ENCODE measurements at regions not wholly inside any gene's neighbourhood (a gene's known extent, or its start where the extent isn't known, plus 50 kb on each side); places are given as distances from the start of the nearest gene placed in this dataset.
"Not testable (repeated sequence)": the region's sequence is repeated elsewhere in the genome, so short reads cannot be mapped to it uniquely, and the experiment has no call there.

DNA sequence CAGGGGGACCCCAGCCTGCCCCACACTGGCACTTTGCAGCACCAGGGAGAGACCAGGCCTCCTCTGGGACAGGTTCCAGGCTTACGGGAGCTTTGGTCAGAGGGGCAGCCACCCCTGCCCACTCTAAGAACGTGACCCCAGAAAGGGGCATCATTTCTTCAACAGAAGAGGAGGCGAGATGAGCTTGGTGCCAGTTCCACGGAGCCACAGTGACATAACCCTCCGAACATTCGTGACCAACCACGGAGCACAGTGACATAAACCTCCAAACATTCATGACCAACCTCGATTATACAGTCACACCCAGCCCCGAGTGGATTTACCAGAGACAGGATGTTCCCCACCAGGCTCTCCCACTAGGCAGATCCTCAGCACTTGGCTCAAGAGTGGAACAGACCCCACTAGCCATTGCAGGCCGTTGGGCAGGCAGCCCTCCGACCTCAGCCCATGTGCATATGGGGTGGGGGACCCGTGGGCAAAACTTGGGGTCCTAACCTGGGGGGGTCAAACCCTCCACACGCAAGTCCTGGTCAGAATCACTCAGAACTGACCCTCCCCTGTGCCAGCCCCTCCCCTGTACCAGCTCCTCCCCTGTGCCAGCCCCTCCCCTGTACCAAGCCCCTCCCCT, 112.9 kb downstream of the METRNL start:
- TF ChIP-seq, protein P1, sequence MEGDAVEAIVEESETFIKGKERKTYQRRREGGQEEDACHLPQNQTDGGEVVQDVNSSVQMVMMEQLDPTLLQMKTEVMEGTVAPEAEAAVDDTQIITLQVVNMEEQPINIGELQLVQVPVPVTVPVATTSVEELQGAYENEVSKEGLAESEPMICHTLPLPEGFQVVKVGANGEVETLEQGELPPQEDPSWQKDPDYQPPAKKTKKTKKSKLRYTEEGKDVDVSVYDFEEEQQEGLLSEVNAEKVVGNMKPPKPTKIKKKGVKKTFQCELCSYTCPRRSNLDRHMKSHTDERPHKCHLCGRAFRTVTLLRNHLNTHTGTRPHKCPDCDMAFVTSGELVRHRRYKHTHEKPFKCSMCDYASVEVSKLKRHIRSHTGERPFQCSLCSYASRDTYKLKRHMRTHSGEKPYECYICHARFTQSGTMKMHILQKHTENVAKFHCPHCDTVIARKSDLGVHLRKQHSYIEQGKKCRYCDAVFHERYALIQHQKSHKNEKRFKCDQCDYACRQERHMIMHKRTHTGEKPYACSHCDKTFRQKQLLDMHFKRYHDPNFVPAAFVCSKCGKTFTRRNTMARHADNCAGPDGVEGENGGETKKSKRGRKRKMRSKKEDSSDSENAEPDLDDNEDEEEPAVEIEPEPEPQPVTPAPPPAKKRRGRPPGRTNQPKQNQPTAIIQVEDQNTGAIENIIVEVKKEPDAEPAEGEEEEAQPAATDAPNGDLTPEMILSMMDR (IDR thresholded peaks at IDR 0.05; ENCODE audit: control extremely low read depth, extremely low read depth, low read depth, missing control alignments): no peak
- ChIA-PET CTCF (interaction anchor here (1.1 kb wide), 1 partner anchor 53 kb away, joined by 3 read pairs; no protein-coding TSS in a partner anchor), POLR2A (no interaction called here)
- DNase-seq (ENCODE audit: extremely low spot score): no peak

DNA sequence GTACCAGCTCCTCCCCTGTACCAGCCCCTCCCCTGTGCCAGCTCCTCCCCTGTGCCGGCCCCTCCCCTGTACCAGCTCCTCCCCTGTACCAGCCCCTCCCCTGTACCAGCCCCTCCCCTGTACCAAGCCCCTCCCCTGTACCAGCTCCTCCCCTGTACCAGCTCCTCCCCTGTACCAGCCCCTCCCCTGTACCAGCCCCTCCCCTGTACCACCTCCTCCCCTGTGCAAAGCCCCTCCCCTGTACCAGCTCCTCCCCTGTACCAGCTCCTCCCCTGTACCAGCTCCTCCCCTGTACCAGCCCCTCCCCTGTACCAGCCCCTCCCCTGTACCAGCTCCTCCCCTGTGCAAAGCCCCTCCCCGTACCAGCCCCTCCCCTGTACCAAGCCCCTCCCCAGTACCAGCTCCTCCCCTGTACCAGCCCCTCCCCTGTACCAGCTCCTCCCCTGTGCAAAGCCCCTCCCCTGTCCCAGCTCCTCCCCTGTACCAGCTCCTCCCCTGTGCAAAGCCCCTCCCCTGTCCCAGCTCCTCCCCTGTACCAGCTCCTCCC, 113.5 kb downstream of the METRNL start:
- DNase-seq (ENCODE audit: extremely low spot score); POLR2A ChIA-PET: not testable (repeated sequence)
- CTCF ChIA-PET: interaction anchor here (0.7 to 1.1 kb wide), 2 partner anchors 13 to 54 kb away, joined by 3 read pairs; no protein-coding TSS in a partner anchor

DNA sequence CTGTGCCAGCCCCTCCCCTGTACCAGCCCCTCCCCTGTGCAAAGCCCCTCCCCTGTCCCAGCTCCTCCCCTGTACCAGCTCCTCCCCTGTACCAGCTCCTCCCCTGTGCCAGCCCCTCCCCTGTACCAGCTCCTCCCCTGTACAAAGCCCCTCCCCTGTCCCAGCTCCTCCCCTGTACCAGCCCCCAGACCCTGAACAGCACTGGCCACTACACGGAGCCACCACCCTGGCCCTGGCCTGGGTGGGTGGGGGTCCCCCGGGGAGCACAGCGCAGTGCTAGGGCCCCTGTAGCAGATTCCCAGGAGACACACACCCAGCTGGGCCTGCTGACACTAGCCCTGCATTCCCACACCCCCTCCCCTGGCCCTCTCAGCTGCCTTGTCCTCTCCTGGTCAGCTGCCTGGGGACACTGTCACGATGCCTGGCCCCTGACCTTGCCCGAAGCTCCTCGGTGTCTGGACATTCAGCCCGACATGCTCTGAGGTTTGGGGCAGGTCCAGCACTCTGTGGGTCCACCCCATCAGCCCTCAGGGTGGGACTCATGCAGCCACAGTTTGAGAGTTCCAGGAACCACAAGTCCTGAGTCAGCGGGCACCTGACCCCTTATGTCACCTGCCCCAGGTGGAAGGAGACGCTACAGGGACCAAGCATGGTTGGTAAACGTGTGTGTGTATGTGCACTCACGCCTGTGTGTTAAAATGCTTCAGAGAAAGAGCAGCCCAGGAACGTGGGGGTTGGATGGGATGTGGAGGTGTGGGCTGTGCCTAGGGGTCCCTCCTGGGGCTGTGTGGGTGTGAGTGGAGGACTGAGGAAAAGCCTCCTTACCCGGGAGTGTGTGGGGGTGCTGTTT, 114.2 kb downstream of the METRNL start:
- ChIA-PET CTCF (interaction anchor here (0.7 to 1.1 kb wide), 2 partner anchors 13 to 54 kb away, joined by 3 read pairs; no protein-coding TSS in a partner anchor), POLR2A (no interaction called here)
- DNase-seq (ENCODE audit: extremely low spot score): no peak
- TF ChIP-seq, protein P1 (IDR thresholded peaks at IDR 0.05; ENCODE audit: control extremely low read depth, extremely low read depth, low read depth, missing control alignments): no peak

DNA sequence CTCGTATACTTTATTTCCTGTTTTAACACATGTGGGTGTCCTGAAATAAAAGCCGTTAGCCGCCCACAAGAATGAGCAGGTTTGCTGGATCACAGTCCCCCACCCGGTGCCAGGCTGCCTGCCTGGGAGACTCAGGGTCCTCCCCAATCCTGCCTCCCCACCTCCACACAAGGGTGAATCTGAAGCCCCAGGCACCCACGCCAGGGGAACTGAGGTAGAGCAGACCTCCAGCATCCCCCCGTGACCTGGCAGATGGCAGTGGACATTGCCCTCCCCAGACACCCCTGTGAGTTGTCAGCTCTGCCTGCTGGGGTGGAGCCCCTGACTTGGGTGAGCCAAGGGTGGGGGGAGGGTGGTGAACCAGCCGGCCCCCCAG, 114.8 kb downstream of the METRNL start:
- TF ChIP-seq, protein P1 (IDR thresholded peaks at IDR 0.05; ENCODE audit: control extremely low read depth, extremely low read depth, low read depth, missing control alignments): no peak
- ChIA-PET CTCF (no interaction called here), POLR2A (no interaction called here)
- no peak for DNase-seq (ENCODE audit: extremely low spot score)

DNA sequence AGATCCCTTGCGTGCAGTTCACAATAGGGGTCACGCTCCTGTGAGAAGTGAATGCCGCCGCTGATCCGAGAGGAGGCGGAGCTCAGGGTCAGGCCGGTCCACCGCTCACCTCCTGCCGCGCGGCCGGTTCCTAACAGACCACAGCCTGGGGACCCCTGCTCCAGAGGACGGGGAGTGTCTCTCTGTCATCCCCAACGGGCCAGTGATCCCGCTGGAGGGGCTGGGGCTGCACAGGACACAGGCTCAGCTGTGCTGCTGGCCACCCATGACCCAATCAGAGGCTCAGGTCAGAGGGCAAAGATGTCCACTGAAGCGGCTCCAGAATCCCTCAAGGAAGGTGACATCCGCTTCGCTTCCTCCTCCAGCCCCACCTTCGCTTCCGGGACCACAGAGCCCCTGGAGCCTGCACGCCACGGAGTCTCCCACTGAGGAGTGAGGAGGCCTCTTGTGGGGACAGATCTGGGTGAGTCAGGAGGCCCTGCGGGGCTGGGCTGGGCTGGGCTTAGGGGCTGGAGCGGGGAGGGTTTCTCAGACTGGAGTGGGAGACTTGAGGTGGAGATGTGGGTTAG, 115.4 kb downstream of the METRNL start:
- CTCF ChIA-PET: no interaction called here
- TF ChIP-seq, protein P1 (IDR thresholded peaks at IDR 0.05; ENCODE audit: control extremely low read depth, extremely low read depth, low read depth, missing control alignments): no peak
- no peak for DNase-seq (ENCODE audit: extremely low spot score)

DNA sequence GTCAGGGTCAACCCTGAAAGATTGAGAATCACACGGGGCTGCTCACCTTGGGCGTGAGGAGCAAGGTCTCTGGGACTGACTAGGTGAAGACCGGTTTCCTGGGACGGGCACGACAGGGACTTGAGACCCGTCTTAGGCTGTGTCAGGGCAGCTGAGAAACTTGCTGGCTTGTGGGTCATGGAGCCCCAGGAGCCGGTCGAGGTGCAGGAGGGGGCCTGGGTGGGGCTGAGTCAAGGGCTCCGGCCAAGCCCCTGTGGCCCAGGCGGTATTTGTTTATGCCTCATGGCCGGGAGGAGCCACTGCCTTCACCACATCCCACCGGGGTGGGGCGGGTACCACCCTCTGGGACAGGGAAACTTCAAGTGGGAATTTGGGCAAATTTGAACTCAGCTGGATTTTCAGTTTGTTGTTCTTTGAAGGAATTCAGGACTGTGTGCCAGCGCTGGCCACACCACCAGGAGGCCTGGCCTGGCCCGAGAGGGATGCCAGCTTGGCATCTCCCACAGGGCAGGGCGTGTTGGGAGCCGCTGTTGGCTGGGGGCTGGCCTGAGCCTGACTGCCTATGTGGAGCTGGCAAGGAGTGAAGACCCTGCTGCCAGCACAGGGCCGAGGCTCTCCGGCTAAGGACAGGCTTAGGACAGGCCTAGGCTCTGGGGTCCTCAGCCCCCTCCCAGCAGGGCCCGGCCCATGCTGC, 116.1 kb downstream of the METRNL start:
- TF ChIP-seq, protein P1 (IDR thresholded peaks at IDR 0.05; ENCODE audit: control extremely low read depth, extremely low read depth, low read depth, missing control alignments): no peak
- CTCF ChIA-PET: no interaction called here
- no peak for DNase-seq (ENCODE audit: extremely low spot score)
- POLR2A ChIA-PET: no interaction called here

More for the DNA sequence above, 115.4 kb downstream of the METRNL start:
- POLR2A ChIA-PET: no interaction called here

All from GM10248 (cell line).